GM23338 (cell line): ENCODE measurements at regions not wholly inside any gene's neighbourhood (a gene's known extent, or its start where the extent isn't known, plus 50 kb on each side); places are given as distances from the start of the nearest gene placed in this dataset.

Experiments used
- CREB1 ChIP-seq: fragments of 250-450 bp; sonication (Bioruptor Pico); IDR thresholded peaks from 2 replicates; pipeline ENCODE4 v1.5.0; 2020; ENCODE audit warnings: low read depth, mild to moderate bottlenecking, moderate library complexity
- EZH2 ChIP-seq: fragments of 200-600 bp; sonication (generic); IDR thresholded peaks from one replicate; pipeline ENCODE4 v1.8.0; 2017; ENCODE audit warnings: antibody characterized with exemption, mild to moderate bottlenecking, low read depth; ENCODE audit not compliant: unreplicated experiment
- POLR2AphosphoS5 ChIP-seq: IDR thresholded peaks from 2 replicates; pipeline ENCODE4 v1.6.1; 2016; ENCODE audit warnings: antibody characterized with exemption, low read depth
- ZNF114 ChIP-seq: fragments of 250-450 bp; sonication (Bioruptor Pico); IDR thresholded peaks from 2 replicates; pipeline ENCODE4 v1.5.0; 2020; ENCODE audit warnings: mild to moderate bottlenecking, moderate library complexity
- ZNF331 ChIP-seq: fragments of 250-450 bp; sonication (Bioruptor Pico); IDR thresholded peaks from 2 replicates; pipeline ENCODE4 v1.5.0; 2020; ENCODE audit warnings: low read depth, mild to moderate bottlenecking, moderate library complexity
- TF ChIP-seq, protein P1 (sequence below): fragments of 250-450 bp; sonication (Bioruptor Pico); IDR thresholded peaks from 2 replicates; pipeline ENCODE4 v1.5.0; 2020; ENCODE audit warnings: mild to moderate bottlenecking, moderate library complexity
- TF ChIP-seq, protein P2 (sequence below), 2 experiments: fragments of 200-600 bp in 1 of 2; sonication (generic) in 1 of 2; conservative IDR thresholded peaks; 2 replicates each; pipeline versions ENCODE4 v1.5.1 to v1.6.1; 2016 to 2017; ENCODE audit warnings: antibody characterized with exemption in 2 of 2, low read depth in 2 of 2, mild to moderate bottlenecking in 2 of 2, moderate library complexity in 1 of 2
- TF ChIP-seq, protein P3 (sequence below): IDR thresholded peaks from one replicate; pipeline ENCODE4 v1.6.1; 2018; ENCODE audit warnings: antibody characterized with exemption; ENCODE audit not compliant: unreplicated experiment

DNA sequence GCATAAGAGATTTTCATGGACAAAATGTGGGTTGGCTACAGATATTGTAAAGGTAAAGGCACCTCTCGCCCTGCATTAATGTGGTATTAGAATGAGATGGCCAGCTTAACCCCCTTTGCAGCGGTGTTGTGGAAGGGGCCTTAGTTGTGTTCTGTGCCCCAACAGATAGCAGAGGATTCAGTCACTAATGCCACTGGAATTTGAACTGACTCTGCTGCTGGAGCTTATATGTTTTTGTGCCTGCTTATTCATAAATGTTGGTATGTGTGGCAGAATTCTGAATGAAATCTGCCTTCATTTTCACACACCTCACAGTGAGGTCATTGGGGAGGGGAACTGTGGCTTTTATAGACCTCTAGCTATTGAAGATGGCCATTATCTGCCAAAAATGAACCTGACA is 90.7 kb upstream of the ITGA6 start (continued):
- TF ChIP-seq, protein P1, sequence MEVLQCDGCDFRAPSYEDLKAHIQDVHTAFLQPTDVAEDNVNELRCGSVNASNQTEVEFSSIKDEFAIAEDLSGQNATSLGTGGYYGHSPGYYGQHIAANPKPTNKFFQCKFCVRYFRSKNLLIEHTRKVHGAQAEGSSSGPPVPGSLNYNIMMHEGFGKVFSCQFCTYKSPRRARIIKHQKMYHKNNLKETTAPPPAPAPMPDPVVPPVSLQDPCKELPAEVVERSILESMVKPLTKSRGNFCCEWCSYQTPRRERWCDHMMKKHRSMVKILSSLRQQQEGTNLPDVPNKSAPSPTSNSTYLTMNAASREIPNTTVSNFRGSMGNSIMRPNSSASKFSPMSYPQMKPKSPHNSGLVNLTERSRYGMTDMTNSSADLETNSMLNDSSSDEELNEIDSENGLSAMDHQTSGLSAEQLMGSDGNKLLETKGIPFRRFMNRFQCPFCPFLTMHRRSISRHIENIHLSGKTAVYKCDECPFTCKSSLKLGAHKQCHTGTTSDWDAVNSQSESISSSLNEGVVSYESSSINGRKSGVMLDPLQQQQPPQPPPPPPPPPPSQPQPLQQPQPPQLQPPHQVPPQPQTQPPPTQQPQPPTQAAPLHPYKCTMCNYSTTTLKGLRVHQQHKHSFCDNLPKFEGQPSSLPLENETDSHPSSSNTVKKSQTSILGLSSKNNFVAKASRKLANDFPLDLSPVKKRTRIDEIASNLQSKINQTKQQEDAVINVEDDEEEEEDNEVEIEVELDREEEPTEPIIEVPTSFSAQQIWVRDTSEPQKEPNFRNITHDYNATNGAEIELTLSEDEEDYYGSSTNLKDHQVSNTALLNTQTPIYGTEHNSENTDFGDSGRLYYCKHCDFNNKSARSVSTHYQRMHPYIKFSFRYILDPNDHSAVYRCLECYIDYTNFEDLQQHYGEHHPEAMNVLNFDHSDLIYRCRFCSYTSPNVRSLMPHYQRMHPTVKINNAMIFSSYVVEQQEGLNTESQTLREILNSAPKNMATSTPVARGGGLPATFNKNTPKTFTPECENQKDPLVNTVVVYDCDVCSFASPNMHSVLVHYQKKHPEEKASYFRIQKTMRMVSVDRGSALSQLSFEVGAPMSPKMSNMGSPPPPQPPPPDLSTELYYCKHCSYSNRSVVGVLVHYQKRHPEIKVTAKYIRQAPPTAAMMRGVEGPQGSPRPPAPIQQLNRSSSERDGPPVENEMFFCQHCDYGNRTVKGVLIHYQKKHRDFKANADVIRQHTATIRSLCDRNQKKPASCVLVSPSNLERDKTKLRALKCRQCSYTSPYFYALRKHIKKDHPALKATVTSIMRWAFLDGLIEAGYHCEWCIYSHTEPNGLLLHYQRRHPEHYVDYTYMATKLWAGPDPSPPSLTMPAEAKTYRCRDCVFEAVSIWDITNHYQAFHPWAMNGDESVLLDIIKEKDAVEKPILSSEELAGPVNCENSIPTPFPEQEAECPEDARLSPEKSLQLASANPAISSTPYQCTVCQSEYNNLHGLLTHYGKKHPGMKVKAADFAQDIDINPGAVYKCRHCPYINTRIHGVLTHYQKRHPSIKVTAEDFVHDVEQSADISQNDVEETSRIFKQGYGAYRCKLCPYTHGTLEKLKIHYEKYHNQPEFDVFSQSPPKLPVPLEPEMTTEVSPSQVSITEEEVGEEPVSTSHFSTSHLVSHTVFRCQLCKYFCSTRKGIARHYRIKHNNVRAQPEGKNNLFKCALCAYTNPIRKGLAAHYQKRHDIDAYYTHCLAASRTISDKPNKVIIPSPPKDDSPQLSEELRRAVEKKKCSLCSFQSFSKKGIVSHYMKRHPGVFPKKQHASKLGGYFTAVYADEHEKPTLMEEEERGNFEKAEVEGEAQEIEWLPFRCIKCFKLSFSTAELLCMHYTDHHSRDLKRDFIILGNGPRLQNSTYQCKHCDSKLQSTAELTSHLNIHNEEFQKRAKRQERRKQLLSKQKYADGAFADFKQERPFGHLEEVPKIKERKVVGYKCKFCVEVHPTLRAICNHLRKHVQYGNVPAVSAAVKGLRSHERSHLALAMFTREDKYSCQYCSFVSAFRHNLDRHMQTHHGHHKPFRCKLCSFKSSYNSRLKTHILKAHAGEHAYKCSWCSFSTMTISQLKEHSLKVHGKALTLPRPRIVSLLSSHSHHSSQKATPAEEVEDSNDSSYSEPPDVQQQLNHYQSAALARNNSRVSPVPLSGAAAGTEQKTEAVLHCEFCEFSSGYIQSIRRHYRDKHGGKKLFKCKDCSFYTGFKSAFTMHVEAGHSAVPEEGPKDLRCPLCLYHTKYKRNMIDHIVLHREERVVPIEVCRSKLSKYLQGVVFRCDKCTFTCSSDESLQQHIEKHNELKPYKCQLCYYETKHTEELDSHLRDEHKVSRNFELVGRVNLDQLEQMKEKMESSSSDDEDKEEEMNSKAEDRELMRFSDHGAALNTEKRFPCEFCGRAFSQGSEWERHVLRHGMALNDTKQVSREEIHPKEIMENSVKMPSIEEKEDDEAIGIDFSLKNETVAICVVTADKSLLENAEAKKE (CRISPR knock-in tag) = no peak
- TF ChIP-seq POLR2AphosphoS5 = no peak
- TF ChIP-seq, protein P2, sequence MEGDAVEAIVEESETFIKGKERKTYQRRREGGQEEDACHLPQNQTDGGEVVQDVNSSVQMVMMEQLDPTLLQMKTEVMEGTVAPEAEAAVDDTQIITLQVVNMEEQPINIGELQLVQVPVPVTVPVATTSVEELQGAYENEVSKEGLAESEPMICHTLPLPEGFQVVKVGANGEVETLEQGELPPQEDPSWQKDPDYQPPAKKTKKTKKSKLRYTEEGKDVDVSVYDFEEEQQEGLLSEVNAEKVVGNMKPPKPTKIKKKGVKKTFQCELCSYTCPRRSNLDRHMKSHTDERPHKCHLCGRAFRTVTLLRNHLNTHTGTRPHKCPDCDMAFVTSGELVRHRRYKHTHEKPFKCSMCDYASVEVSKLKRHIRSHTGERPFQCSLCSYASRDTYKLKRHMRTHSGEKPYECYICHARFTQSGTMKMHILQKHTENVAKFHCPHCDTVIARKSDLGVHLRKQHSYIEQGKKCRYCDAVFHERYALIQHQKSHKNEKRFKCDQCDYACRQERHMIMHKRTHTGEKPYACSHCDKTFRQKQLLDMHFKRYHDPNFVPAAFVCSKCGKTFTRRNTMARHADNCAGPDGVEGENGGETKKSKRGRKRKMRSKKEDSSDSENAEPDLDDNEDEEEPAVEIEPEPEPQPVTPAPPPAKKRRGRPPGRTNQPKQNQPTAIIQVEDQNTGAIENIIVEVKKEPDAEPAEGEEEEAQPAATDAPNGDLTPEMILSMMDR (conservative IDR thresholded peaks at IDR 0.05; ENCODE audit: low read depth in 2 of 2) = no peak
- no peak for TF ChIP-seq ZNF114
- TF ChIP-seq ZNF331 = no peak
- TF ChIP-seq, protein P3, sequence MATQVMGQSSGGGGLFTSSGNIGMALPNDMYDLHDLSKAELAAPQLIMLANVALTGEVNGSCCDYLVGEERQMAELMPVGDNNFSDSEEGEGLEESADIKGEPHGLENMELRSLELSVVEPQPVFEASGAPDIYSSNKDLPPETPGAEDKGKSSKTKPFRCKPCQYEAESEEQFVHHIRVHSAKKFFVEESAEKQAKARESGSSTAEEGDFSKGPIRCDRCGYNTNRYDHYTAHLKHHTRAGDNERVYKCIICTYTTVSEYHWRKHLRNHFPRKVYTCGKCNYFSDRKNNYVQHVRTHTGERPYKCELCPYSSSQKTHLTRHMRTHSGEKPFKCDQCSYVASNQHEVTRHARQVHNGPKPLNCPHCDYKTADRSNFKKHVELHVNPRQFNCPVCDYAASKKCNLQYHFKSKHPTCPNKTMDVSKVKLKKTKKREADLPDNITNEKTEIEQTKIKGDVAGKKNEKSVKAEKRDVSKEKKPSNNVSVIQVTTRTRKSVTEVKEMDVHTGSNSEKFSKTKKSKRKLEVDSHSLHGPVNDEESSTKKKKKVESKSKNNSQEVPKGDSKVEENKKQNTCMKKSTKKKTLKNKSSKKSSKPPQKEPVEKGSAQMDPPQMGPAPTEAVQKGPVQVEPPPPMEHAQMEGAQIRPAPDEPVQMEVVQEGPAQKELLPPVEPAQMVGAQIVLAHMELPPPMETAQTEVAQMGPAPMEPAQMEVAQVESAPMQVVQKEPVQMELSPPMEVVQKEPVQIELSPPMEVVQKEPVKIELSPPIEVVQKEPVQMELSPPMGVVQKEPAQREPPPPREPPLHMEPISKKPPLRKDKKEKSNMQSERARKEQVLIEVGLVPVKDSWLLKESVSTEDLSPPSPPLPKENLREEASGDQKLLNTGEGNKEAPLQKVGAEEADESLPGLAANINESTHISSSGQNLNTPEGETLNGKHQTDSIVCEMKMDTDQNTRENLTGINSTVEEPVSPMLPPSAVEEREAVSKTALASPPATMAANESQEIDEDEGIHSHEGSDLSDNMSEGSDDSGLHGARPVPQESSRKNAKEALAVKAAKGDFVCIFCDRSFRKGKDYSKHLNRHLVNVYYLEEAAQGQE = no peak
- TF ChIP-seq CREB1 = no peak
- TF ChIP-seq EZH2 = no peak
